ENCODE measurements at regions not wholly inside any gene's neighbourhood (a gene's known extent, or its start where the extent isn't known, plus 50 kb on each side); places are given as distances from the start of the nearest gene placed in this dataset.

- no CpG with 5 or more reads among the region's 5 CpGs for WGBS (ENCODE audit: insufficient coverage)
- no peak for DNase-seq
- Histone ChIP-seq H3K4me1 (ENCODE audit: control insufficient read depth, insufficient read depth, low read length) (peaks cover 5% of the 10 kb centered on the region), H3K36me3 (ENCODE audit: control insufficient read depth, insufficient read depth, low read length) (no peaks in the 10 kb centered on the region), H3K27me3 (ENCODE audit: control insufficient read depth, insufficient read depth, low read length) (no peaks in the 10 kb centered on the region), H3K4me3 (ENCODE audit: low read length) (no peak overlapping the region), H3K9me3 (replicated peaks; ENCODE audit: control insufficient read depth, low read depth, low read length) (peaks cover 4% of the 10 kb centered on the region), H3K27ac (ENCODE audit: low read length) (no peak overlapping the region)
These were observed 1068.4 kb upstream of the INTU start for GRCh38 chr4:126564283-126564854.

- H3K27ac ChIP-seq (ENCODE audit: low read length): peak overlapping the region; percentile 89
- 18% methylated on average over 2 of the region's 7 CpGs for WGBS (ENCODE audit: insufficient coverage)
- peak; percentile 88 for DNase-seq
These were observed 1063.8 kb upstream of the INTU start for GRCh38 chr4:126568652-126569570.

GRCh38 chr4:126572264-126572663 lies 1060.5 kb upstream of the INTU start:
- no peaks in the 10 kb centered on the region for H3K9me3 ChIP-seq (replicated peaks; ENCODE audit: control insufficient read depth, low read depth, low read length)
- 65% methylated on average over 2 of the region's 2 CpGs for WGBS (ENCODE audit: insufficient coverage)
- peaks cover 5% of the 10 kb centered on the region for H3K4me1 ChIP-seq (ENCODE audit: control insufficient read depth, insufficient read depth, low read length)
- H3K27ac ChIP-seq (ENCODE audit: low read length): no peak overlapping the region
- no peak overlapping the region for H3K4me3 ChIP-seq (ENCODE audit: low read length)
- H3K27me3 ChIP-seq (ENCODE audit: control insufficient read depth, insufficient read depth, low read length): no peaks in the 10 kb centered on the region
- DNase-seq: no peak
- H3K36me3 ChIP-seq (ENCODE audit: control insufficient read depth, insufficient read depth, low read length): no peaks in the 10 kb centered on the region

More at GRCh38 chr4:126568652-126569570, 1063.8 kb upstream of the INTU start:
- Histone ChIP-seq H3K4me3 (ENCODE audit: low read length) (no peak overlapping the region), H3K27me3 (ENCODE audit: control insufficient read depth, insufficient read depth, low read length) (no peaks in the 10 kb centered on the region), H3K9me3 (replicated peaks; ENCODE audit: control insufficient read depth, low read depth, low read length) (no peaks in the 10 kb centered on the region), H3K4me1 (ENCODE audit: control insufficient read depth, insufficient read depth, low read length) (peaks cover 5% of the 10 kb centered on the region), H3K36me3 (ENCODE audit: control insufficient read depth, insufficient read depth, low read length) (no peaks in the 10 kb centered on the region)

GRCh38 chr4:126582737-126583136 lies 1050.0 kb upstream of the INTU start:
- Histone ChIP-seq H3K27me3 (ENCODE audit: control insufficient read depth, insufficient read depth, low read length) (no peaks in the 10 kb centered on the region), H3K4me3 (ENCODE audit: low read length) (no peak overlapping the region), H3K27ac (ENCODE audit: low read length) (no peak overlapping the region), H3K36me3 (ENCODE audit: control insufficient read depth, insufficient read depth, low read length) (no peaks in the 10 kb centered on the region), H3K4me1 (ENCODE audit: control insufficient read depth, insufficient read depth, low read length) (no peaks in the 10 kb centered on the region), H3K9me3 (replicated peaks; ENCODE audit: control insufficient read depth, low read depth, low read length) (peaks cover 2% of the 10 kb centered on the region)
- no peak for DNase-seq
- WGBS (ENCODE audit: insufficient coverage): 86% methylated on average over 1 of the region's 2 CpGs

- DNase-seq: no peak
- peaks cover 2% of the 10 kb centered on the region for H3K9me3 ChIP-seq (replicated peaks; ENCODE audit: control insufficient read depth, low read depth, low read length)
- H3K27ac ChIP-seq (ENCODE audit: low read length): no peak overlapping the region
- H3K36me3 ChIP-seq (ENCODE audit: control insufficient read depth, insufficient read depth, low read length): no peaks in the 10 kb centered on the region
- H3K27me3 ChIP-seq (ENCODE audit: control insufficient read depth, insufficient read depth, low read length): no peaks in the 10 kb centered on the region
- no peak overlapping the region for H3K4me3 ChIP-seq (ENCODE audit: low read length)
- WGBS (ENCODE audit: insufficient coverage): 86% methylated on average over 1 of the region's 1 CpG
- no peaks in the 10 kb centered on the region for H3K4me1 ChIP-seq (ENCODE audit: control insufficient read depth, insufficient read depth, low read length)
These were observed 1049.2 kb upstream of the INTU start for GRCh38 chr4:126583509-126583908.

- H3K36me3 ChIP-seq (ENCODE audit: control insufficient read depth, insufficient read depth, low read length): no peaks in the 10 kb centered on the region
- no peak for DNase-seq
- H3K27me3 ChIP-seq (ENCODE audit: control insufficient read depth, insufficient read depth, low read length): no peaks in the 10 kb centered on the region
- H3K9me3 ChIP-seq (replicated peaks; ENCODE audit: control insufficient read depth, low read depth, low read length): no peaks in the 10 kb centered on the region
- H3K4me3 ChIP-seq (ENCODE audit: low read length): no peak overlapping the region
- no peak overlapping the region for H3K27ac ChIP-seq (ENCODE audit: low read length)
- no peaks in the 10 kb centered on the region for H3K4me1 ChIP-seq (ENCODE audit: control insufficient read depth, insufficient read depth, low read length)
These were observed 1041.2 kb upstream of the INTU start for GRCh38 chr4:126591583-126591982.

- no CpG with 5 or more reads among the region's 3 CpGs for WGBS (ENCODE audit: insufficient coverage)
- no peak overlapping the region for H3K4me3 ChIP-seq (ENCODE audit: low read length)
These were observed 1040.7 kb upstream of the INTU start for GRCh38 chr4:126592088-126592487.

GRCh38 chr4:126593626-126594025 lies 1039.1 kb upstream of the INTU start:
- H3K36me3 ChIP-seq (ENCODE audit: control insufficient read depth, insufficient read depth, low read length): no peaks in the 10 kb centered on the region
- H3K4me3 ChIP-seq (ENCODE audit: low read length): no peak overlapping the region
- DNase-seq: no peak
- no peaks in the 10 kb centered on the region for H3K27me3 ChIP-seq (ENCODE audit: control insufficient read depth, insufficient read depth, low read length)
- no peaks in the 10 kb centered on the region for H3K4me1 ChIP-seq (ENCODE audit: control insufficient read depth, insufficient read depth, low read length)
- no peaks in the 10 kb centered on the region for H3K9me3 ChIP-seq (replicated peaks; ENCODE audit: control insufficient read depth, low read depth, low read length)
- WGBS (ENCODE audit: insufficient coverage): no CpG with 5 or more reads among the region's 2 CpGs
- H3K27ac ChIP-seq (ENCODE audit: low read length): no peak overlapping the region

More at GRCh38 chr4:126592088-126592487, 1040.7 kb upstream of the INTU start:
- Histone ChIP-seq H3K27me3 (ENCODE audit: control insufficient read depth, insufficient read depth, low read length) (no peaks in the 10 kb centered on the region), H3K9me3 (replicated peaks; ENCODE audit: control insufficient read depth, low read depth, low read length) (no peaks in the 10 kb centered on the region), H3K27ac (ENCODE audit: low read length) (no peak overlapping the region), H3K36me3 (ENCODE audit: control insufficient read depth, insufficient read depth, low read length) (no peaks in the 10 kb centered on the region), H3K4me1 (ENCODE audit: control insufficient read depth, insufficient read depth, low read length) (no peaks in the 10 kb centered on the region)
- DNase-seq: no peak

GRCh38 chr4:126595643-126596042 lies 1037.1 kb upstream of the INTU start:
- Histone ChIP-seq H3K36me3 (ENCODE audit: control insufficient read depth, insufficient read depth, low read length) (no peaks in the 10 kb centered on the region), H3K4me1 (ENCODE audit: control insufficient read depth, insufficient read depth, low read length) (no peaks in the 10 kb centered on the region), H3K27ac (ENCODE audit: low read length) (no peak overlapping the region), H3K27me3 (ENCODE audit: control insufficient read depth, insufficient read depth, low read length) (no peaks in the 10 kb centered on the region), H3K9me3 (replicated peaks; ENCODE audit: control insufficient read depth, low read depth, low read length) (no peaks in the 10 kb centered on the region), H3K4me3 (ENCODE audit: low read length) (no peak overlapping the region)
- WGBS (ENCODE audit: insufficient coverage): no CpG with 5 or more reads among the region's 2 CpGs
- DNase-seq: peak; percentile 14

- Histone ChIP-seq H3K4me3 (ENCODE audit: low read length) (no peak overlapping the region), H3K4me1 (ENCODE audit: control insufficient read depth, insufficient read depth, low read length) (no peaks in the 10 kb centered on the region), H3K9me3 (replicated peaks; ENCODE audit: control insufficient read depth, low read depth, low read length) (no peaks in the 10 kb centered on the region), H3K27ac (ENCODE audit: low read length) (no peak overlapping the region), H3K36me3 (ENCODE audit: control insufficient read depth, insufficient read depth, low read length) (no peaks in the 10 kb centered on the region), H3K27me3 (ENCODE audit: control insufficient read depth, insufficient read depth, low read length) (no peaks in the 10 kb centered on the region)
- peak; percentile 34 for DNase-seq
- no CpG with 5 or more reads among the region's 4 CpGs for WGBS (ENCODE audit: insufficient coverage)
These were observed 1033.0 kb upstream of the INTU start for GRCh38 chr4:126599746-126600145.
